HG02852 (cell line): ENCODE measurements at regions not wholly inside any gene's neighbourhood (a gene's known extent, or its start where the extent isn't known, plus 50 kb on each side); places are given as distances from the start of the nearest gene placed in this dataset.
"Not testable (repeated sequence)": the region's sequence is repeated elsewhere in the genome, so short reads cannot be mapped to it uniquely, and the experiment has no call there.

ENCODE experiments used
- ATAC-seq: cut with Tn5 transposase; IDR thresholded peaks from one replicate; pipeline ENCODE4 v1.9.1; 2021; ENCODE audit warnings: mild to moderate bottlenecking, moderate library complexity; ENCODE audit not compliant: unreplicated experiment

GRCh38 chr3:55297706-55298105, 189.4 kb downstream of the WNT5A start:
- no peak for ATAC-seq

- no peak for ATAC-seq
Observed at GRCh38 chr3:55297245-55297644, 189.9 kb downstream of the WNT5A start.

- ATAC-seq = no peak
Observed at GRCh38 chr3:55296791-55297190, 190.3 kb downstream of the WNT5A start.

GRCh38 chr3:55296030-55296429, 191.1 kb downstream of the WNT5A start:
- no peak for ATAC-seq

- ATAC-seq = no peak
Observed at GRCh38 chr3:55294557-55294956, 192.5 kb downstream of the WNT5A start.

GRCh38 chr3:55292360-55292759, 194.7 kb downstream of the WNT5A start:
- ATAC-seq = no peak

- no peak for ATAC-seq
Observed at GRCh38 chr3:55288657-55289056, 198.4 kb downstream of the WNT5A start.

GRCh38 chr3:55286693-55287092, 200.4 kb downstream of the WNT5A start:
- no peak for ATAC-seq

GRCh38 chr3:55285156-55285555, 201.9 kb downstream of the WNT5A start:
- no peak for ATAC-seq

GRCh38 chr3:55283441-55283925, 203.6 kb downstream of the WNT5A start:
- ATAC-seq = no peak

GRCh38 chr3:55282994-55283393, 204.1 kb downstream of the WNT5A start:
- ATAC-seq = no peak

GRCh38 chr3:55272031-55272645, 215.0 kb downstream of the WNT5A start:
- no peak for ATAC-seq

- ATAC-seq = no peak
Observed at GRCh38 chr3:55271549-55271948, 215.6 kb downstream of the WNT5A start.

- ATAC-seq = no peak
Observed at GRCh38 chr3:55270976-55271375, 216.1 kb downstream of the WNT5A start.

- no peak for ATAC-seq
Observed at GRCh38 chr3:55269636-55270035, 217.5 kb downstream of the WNT5A start.

GRCh38 chr3:55269096-55269495, 218.0 kb downstream of the WNT5A start:
- ATAC-seq = no peak

GRCh38 chr3:55267206-55267930, 219.7 kb downstream of the WNT5A start:
- no peak for ATAC-seq

- ATAC-seq = no peak
Observed at GRCh38 chr3:55264919-55265318, 222.2 kb downstream of the WNT5A start.

GRCh38 chr3:55252921-55253320, 234.2 kb downstream of the WNT5A start:
- ATAC-seq = no peak

- ATAC-seq = not testable (repeated sequence)
Observed at GRCh38 chr3:55249156-55249555, 237.9 kb downstream of the WNT5A start.

GRCh38 chr3:55247666-55248065, 239.4 kb downstream of the WNT5A start:
- ATAC-seq = no peak

GRCh38 chr3:55246033-55246432, 241.1 kb downstream of the WNT5A start:
- no peak for ATAC-seq

GRCh38 chr3:55245351-55245750, 241.8 kb downstream of the WNT5A start:
- no peak for ATAC-seq
